DOHH2 (cell line): ENCODE measurements at regions not wholly inside any gene's neighbourhood (a gene's known extent, or its start where the extent isn't known, plus 50 kb on each side); places are given as distances from the start of the nearest gene placed in this dataset.

ENCODE experiments used
- H3F3A ChIP-seq: fragments of 200-600 bp; sonication (generic), shearing (Covaris generic); 2 replicates; pipeline ENCODE4 v1.6.0; 2016; ENCODE audit warnings: antibody characterized with exemption, mild to moderate bottlenecking; ENCODE audit not compliant: control insufficient read depth, insufficient read depth
- H3K27ac ChIP-seq: fragments of 200-600 bp; sonication (generic); 2 replicates; pipeline ENCODE4 v1.5.1; 2014; ENCODE audit warnings: low read depth, mild to moderate bottlenecking, low read length, moderate library complexity
- H3K27me3 ChIP-seq: fragments of 200-600 bp; sonication (generic); 2 replicates; pipeline ENCODE4 v1.6.1; 2014; ENCODE audit warnings: mild to moderate bottlenecking, low read length, mixed read lengths; ENCODE audit not compliant: control insufficient read depth
- H3K36me3 ChIP-seq: fragments of 200-600 bp; sonication (generic); 2 replicates; pipeline ENCODE4 v1.6.1; 2014; ENCODE audit warnings: mild to moderate bottlenecking, low read length, moderate library complexity, mixed read lengths; ENCODE audit not compliant: control insufficient read depth
- H3K4me1 ChIP-seq: fragments of 200-600 bp; sonication (generic); 2 replicates; pipeline ENCODE4 v1.6.1; 2014; ENCODE audit warnings: mild to moderate bottlenecking, low read length, mixed read lengths; ENCODE audit not compliant: control insufficient read depth
- H3K4me2 ChIP-seq: fragments of 200-600 bp; sonication (generic); 2 replicates; pipeline ENCODE4 v1.6.0; 2014; ENCODE audit warnings: mild to moderate bottlenecking, low read length, moderate library complexity
- H3K4me3 ChIP-seq: fragments of 200-600 bp; sonication (generic); 2 replicates; pipeline ENCODE4 v1.5.1; 2014; ENCODE audit warnings: mild to moderate bottlenecking, low read length, mixed read lengths
- H3K79me2 ChIP-seq: fragments of 200-600 bp; sonication (generic); 2 replicates; pipeline ENCODE4 v1.6.1; 2014; ENCODE audit warnings: mild to moderate bottlenecking, low read length, mixed read lengths; ENCODE audit not compliant: control insufficient read depth
- H3K9me2 ChIP-seq: fragments of 200-600 bp; sonication (generic); replicated peaks from 2 replicates; pipeline ENCODE4 v1.6.1; 2014; ENCODE audit warnings: mild to moderate bottlenecking, low read length, mixed read lengths; ENCODE audit not compliant: control insufficient read depth
- H3K9me3 ChIP-seq: fragments of 200-600 bp; sonication (generic); 2 replicates; pipeline ENCODE4 v1.6.1; 2014; ENCODE audit warnings: antibody characterized with exemption, low read length, mixed read lengths; ENCODE audit not compliant: control insufficient read depth, insufficient read depth
- H4K20me1 ChIP-seq: fragments of 200-600 bp; sonication (generic); 2 replicates; pipeline ENCODE4 v1.6.0; 2014; ENCODE audit warnings: low read depth, mild to moderate bottlenecking, antibody characterized with exemption, low read length, moderate library complexity; ENCODE audit not compliant: control insufficient read depth, insufficient read depth
- CTCF ChIP-seq: fragments of 200-600 bp; sonication (generic); IDR thresholded peaks from one replicate; pipeline ENCODE4 v1.5.1; 2014; ENCODE audit warnings: antibody characterized with exemption, mild to moderate bottlenecking, low read depth, low read length; ENCODE audit not compliant: poor library complexity, severe bottlenecking
- EZH2phosphoT487 ChIP-seq: fragments of 200-600 bp; sonication (generic); IDR thresholded peaks from 2 replicates; pipeline ENCODE4 v1.6.1; 2017; ENCODE audit warnings: borderline replicate concordance, mild to moderate bottlenecking, antibody characterized with exemption, low read length, moderate library complexity, mixed read lengths

GRCh38 chr4:100953616-100954015, 393.7 kb downstream of the PPP3CA start:
- Histone ChIP-seq H3K27ac (no peak overlapping the region), H3K27me3 (no peaks in the 10 kb centered on the region), H3K9me2 (no peaks in the 10 kb centered on the region; the same call in 1 of the 2 replicates), H3K4me1 (no peaks in the 10 kb centered on the region), H3K4me3 (no peak overlapping the region), H3K79me2 (no peaks in the 10 kb centered on the region), H3F3A (no peaks in the 10 kb centered on the region), H3K4me2 (no peak overlapping the region), H3K36me3 (no peaks in the 10 kb centered on the region), H3K9me3 (no peaks in the 10 kb centered on the region), H4K20me1 (no peaks in the 10 kb centered on the region)
- TF ChIP-seq CTCF = no peak
- TF ChIP-seq EZH2phosphoT487 = no peak

DNA sequence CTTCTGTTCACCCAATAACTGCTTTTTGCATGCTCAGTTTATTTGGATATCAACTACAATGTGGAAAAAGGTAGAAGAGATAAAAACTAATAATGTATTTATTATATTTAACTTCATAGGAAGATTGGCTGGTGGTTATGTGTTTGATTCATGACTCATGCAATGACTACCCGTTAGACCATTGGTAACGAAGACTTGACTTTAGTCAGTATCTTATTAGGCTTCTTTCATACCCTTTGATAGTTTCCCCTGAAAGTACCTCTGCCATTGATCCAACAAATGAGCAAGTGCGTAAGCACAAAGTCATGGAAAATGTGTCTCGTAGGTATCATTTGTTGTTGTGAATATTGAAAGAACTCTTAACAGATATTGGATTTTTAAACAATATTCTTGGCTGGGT, 394.7 kb downstream of the PPP3CA start:
- no peaks in the 10 kb centered on the region for H3K4me1 ChIP-seq
- H3K9me3 ChIP-seq = no peaks in the 10 kb centered on the region
- no peaks in the 10 kb centered on the region for H3K36me3 ChIP-seq
- H3K27me3 ChIP-seq = no peaks in the 10 kb centered on the region
- no peaks in the 10 kb centered on the region for H3F3A ChIP-seq
- H3K4me3 ChIP-seq = no peak overlapping the region
- H4K20me1 ChIP-seq = no peaks in the 10 kb centered on the region
- H3K27ac ChIP-seq = no peak overlapping the region
- H3K79me2 ChIP-seq = no peaks in the 10 kb centered on the region
- TF ChIP-seq CTCF (no peak), EZH2phosphoT487 (no peak)
- no peak overlapping the region for H3K4me2 ChIP-seq
- no peaks in the 10 kb centered on the region; the same call in 1 of the 2 replicates for H3K9me2 ChIP-seq

- Histone ChIP-seq H3K36me3 (no peaks in the 10 kb centered on the region), H3K27me3 (no peaks in the 10 kb centered on the region), H3K4me1 (peaks cover 5% of the 10 kb centered on the region; the same call in 1 of the 2 replicates), H3F3A (no peaks in the 10 kb centered on the region), H3K9me3 (0 out of 2 replicates have a peak, but pooled peaks cover 5% of the 10 kb centered on the region), H3K9me2 (no peaks in the 10 kb centered on the region; the same call in 1 of the 2 replicates), H3K4me3 (no peak overlapping the region), H3K79me2 (no peaks in the 10 kb centered on the region), H3K4me2 (no peak overlapping the region), H4K20me1 (no peaks in the 10 kb centered on the region), H3K27ac (no peak overlapping the region)
- TF ChIP-seq EZH2phosphoT487 (no peak), CTCF (no peak)
These were observed 397.9 kb downstream of the PPP3CA start for GRCh38 chr4:100949350-100949935.
